ENCODE measurements at regions not wholly inside any gene's neighbourhood (a gene's known extent, or its start where the extent isn't known, plus 50 kb on each side); places are given as distances from the start of the nearest gene placed in this dataset.

DNA sequence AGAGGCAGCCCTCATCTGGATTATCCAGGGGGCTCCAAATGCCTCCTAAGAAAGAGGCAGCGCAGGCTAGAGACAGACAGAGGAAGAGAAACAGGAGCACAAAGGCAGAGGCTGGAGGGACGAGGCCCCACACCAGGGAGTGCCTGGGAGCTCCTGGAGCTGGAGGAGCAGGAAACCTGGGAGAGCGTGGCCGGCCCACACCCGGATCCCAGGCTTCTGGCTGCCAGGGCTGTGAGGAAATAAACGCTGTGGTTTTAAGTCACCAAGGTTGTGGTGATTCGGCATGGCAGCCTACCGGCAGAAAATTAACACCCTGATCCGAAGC, 165.5 kb downstream of the OLFM1 start:
- DNase-seq (ENCODE audit: low read depth) = no peak

DNA sequence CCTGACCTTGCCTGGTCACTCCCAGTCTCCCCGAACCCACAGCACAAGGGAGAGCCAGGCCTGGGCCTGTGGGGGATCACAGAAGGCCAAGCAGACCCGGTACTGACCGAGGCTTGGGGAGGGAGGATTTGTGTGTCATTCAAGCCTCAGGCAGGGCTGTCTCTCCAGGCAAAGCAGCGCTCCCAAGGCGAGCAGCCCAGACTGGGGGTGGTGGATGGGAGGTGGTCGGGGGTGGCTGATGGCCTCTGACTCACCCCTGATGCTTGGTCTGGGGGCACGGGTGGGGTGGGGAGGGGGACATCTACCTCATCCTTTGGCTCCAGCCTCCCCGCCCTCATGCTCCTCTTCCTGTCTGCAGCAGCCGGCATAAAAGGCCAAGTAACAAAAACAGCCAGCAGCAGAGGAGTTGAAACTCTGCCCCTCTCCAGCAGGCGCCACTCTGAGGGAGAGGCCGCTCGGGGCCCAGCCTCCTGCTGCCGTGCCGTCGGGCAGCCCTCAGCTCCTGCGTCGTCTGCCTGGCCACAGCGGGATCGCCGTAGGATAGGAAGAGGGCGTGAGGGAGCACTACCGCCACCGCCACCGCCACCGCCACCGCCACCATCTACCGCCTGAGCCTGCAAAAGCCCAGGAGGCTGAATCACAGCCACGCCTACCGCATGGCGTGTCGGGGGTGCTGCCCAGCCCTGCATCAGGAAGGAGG, 166.0 kb downstream of the OLFM1 start:
- DNase-seq (ENCODE audit: low read depth) = no peak

DNA sequence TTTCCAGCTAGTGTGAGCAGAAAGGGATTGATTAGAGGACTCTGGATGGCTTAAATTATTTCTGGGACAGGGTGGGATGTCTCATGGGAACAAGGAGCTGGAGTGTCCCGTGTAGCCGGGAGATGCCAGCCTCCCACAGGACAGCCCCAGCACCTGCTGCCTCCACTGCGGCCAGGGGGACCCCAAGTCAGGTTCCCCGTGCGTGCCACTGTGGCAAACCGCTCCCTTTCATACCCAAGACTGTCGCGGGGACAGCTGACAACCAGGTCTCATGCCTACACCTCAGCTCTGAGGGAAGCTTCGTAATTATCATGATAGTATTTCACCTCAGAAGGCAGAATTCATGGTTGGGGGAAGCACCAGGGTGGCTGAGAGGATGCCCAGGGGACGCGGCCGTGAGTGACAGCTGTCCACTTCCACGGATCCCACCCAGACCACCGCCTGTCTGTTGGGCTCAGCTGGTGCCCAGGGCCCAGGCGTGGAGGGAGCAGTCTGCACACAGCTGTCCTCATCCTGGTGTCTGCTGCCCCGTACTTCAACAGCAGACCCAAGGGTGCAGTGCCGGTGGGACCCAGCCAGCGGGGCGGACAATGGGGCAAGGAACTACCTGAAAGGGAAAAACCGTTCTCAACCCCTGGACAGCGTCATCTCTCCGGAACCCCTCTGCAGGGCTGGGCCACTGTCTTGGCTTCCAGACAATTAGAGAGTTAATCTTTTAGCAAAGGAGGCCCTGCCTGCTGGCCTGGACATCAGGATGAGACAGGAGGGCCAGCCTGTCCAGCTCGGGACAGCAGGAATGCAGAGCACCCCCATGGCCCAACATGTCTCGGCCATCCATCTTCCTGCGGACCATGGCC, 166.9 kb downstream of the OLFM1 start:
- no peak for DNase-seq (ENCODE audit: low read depth)

DNA sequence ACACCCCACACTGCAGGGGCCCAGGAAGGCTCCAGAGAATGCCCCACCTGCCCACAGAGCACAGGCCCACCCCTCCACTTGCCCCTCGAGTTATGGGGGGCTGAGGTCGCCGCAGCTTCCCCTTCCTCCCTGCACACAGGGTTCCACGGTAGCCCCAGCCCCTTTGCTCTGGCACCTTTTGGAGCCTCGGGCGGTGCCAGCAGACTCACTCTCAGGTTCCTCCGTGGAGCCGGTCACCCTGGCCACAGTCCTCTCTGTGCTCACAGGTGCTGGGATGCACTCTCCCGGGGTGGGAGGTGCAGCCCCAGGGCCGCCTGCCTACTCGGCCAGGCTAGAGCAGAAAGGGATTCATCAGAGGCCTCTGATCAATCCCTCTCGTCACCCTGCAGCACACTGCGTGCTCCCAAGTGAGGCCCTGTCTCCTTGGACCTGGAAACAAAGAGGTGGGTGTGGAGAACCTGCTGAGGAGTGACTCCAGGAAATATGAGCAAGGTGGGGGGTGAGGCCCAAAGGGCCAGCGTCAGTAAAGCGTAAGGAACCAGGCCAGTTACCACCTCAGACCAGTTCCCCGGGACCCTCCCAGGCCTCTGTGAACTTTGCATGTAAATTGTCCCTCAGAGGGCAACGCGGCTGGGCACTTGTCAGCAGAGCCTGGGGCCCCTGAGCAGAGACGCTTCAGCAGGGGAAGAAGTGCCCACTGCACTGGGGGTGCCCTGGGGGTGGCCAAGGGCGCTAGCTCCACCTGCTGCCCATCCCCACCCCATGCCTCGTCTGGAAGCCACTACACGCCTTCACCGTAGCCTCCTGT, 167.8 kb downstream of the OLFM1 start:
- no peak for DNase-seq (ENCODE audit: low read depth)

DNA sequence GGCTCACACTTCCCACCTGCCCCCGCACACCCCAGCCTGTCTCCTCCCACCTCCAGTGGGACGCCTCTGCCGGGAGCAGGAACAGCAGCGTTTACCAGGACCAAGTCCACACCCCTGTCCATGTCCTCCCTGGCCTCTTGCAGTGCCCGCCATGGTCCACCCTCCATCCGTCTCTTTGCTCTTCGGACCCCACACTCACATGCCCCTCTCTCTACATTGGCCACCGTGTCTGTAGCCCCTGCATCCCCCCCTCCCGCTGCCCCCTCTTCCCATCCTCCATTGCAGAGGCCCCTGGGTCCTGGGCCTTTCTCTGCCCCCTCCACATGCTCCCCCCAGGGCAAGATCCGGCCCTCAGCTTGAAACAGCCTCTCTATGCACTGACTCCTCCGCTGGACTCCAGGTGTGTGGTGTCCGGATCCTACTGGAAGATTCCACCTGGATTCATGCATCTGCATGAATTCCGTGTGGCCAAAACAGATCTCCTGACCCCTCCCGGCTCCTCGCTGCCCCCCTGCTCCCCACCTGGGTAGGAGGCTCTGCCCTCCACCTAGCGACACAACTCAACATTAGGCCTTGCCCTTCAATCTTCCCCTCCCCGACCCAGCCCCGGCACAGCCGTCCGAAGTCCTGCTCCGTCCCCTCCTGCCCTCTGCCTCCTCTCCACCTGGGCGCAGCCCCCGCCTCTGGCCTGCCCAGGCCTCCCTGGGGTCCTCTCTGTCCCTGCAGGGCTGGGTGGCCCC, 168.5 kb downstream of the OLFM1 start:
- no peak for DNase-seq (ENCODE audit: low read depth)

DNA sequence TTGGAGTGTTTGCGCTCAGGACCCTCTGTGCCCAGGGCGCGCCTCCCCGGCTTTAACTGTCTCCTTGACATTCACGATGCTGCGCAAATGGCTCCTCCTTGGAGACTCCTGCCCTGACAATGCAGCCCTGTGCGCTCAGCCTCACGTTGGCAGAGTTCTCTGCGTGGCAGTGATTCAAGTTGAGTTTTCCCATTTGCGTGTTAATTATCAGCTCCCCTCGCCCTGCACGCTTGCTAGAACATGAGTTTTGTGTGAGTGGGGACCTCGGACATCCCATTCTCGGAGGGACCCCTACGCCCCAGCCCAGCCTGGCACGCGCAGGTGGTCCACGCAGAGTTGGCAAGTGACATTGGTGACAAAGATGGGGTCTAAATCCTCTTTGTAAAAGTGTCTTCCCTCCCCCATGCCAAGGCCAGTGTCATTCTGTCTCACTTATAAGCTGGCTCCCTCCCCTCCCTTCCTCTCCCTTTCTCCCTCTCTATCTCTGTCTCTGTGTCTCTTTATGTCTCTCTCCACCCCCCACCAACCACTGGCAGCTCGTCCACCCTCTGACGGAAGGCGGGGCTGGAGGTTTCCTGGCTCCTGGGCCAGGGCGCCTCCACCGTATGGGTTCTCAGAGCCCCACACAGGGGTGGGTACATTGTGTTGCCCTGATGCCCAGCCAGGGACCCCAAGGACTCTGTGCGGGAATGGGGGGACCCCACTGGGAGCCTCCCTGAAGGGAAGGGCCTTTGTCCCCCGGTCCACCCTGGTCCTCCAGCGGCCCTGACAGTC, 169.3 kb downstream of the OLFM1 start:
- no peak for DNase-seq (ENCODE audit: low read depth)

DNA sequence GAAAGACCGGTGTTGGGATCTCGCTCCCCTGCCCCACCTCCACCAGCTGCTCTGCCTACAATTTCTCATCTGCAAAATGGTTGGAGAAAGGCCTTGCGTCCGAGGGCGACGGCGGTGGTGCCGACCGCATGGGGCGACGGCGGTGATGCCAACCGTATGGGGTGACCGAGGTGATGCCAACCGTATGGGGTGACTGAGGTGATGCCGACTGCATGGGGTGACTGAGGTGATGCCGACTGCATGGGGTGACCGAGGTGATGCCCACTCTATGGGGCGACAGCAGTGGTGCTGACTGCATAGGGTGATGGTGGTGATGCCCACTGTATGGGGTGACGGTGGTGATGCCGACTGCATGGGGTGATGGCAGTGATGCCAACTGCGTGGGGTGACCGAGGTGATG, 171.0 kb downstream of the OLFM1 start:
- DNase-seq (ENCODE audit: low read depth) = no peak

DNA sequence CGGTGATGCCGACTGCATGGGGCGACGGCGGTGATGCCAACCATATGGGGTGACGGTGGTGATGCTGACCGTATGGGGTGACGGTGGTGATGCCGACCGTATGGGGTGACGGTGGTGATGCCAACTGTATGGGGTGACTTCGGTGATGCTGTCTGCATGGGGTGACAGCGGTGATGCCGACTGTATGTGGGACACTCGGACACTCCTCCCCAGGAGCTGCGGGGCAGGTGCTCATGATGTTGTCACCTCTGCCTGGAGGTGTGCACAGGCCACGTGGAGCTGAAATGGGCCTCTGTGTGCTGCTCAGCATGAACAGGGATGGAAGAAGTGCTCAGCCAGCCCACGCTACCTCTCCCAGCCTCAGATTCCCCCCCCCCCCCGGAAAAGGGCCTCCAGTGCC, 171.8 kb downstream of the OLFM1 start:
- no peak for DNase-seq (ENCODE audit: low read depth)

DNA sequence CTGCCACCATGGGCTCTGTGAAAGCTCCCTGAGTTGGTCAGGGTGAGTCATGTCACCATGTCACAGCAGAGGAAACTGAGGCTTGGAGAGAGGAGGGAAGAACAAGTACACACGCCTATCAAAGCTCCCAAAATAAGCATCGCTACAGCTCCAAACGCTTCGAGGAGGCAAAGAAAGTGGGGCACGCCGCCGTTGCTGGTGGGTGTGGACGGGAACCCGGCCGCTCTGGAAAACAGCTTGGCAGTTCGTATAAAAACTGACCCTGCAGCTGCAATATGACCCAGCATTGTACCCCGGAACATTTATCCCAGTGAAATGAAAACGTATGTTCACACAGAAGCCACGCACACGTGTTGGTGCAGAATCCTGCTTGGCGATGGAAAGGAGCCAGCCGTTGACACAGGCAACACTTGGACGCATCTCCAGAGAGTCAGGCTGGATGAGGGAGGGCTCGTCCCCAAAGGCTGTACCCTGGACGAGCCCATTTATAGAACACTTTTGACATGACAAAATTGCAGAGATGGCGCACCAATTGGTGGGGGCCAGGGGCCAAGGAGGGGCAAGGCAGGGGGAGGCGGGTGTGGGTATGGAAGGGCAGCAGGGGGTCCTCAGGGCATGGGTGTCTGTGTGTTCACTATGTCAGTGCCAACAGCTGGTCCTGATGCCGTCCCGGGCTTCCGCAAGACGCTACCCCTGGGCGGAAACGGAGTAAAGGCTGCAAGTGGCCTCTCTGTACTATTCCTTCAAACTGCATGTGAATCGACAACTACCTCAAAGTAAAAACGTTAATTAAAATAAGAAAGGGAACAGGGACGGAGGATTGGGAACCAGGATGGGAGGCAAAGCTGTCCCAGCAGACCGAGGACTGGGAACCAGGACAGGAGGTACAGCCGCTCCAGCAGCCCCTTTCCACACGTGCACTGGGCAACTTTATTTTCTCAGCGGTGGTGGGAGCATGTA, 173.0 kb downstream of the OLFM1 start:
- DNase-seq (ENCODE audit: low read depth) = no peak

DNA sequence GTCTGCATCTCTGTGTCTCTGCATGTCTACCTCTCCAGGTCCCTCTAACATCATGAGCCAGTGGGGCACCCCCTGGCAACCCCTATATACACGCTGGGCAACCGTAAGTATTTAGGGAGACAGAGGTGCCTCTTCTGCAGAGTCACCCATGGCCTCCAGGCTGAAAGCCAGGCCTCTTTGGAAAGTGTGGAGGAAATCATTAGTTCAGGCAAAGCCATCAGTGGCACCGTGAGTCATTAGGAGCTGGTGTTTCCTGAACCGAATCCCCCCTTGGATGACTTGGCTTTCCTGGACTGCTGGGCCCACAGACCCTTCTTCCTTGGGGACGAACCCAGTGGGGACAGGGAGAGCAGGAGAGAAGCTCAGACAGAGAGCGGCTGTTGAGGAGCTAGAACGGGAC, 174.8 kb downstream of the OLFM1 start:
- DNase-seq (ENCODE audit: low read depth) = no peak

DNA sequence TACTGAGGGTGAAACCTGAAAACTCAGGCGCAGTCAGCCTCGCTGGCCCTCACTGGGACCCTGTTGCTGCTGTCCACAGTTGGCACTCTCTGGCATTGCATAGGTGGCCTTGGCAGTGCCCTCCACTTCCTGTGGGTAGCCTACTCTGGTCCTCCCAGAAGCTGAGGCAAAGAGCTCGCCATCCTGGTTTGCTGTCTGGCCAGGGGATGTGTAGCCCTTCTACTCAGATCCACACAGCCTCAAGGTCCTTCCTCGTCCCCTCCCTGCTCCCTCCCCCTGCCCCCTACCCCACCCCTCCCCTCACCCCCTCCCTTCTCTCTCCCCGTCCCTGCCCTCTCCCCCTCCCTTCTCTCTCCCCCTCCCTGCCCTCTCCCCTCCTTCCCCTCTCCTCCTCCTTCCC, 176.0 kb downstream of the OLFM1 start:
- no peak for DNase-seq (ENCODE audit: low read depth)

DNA sequence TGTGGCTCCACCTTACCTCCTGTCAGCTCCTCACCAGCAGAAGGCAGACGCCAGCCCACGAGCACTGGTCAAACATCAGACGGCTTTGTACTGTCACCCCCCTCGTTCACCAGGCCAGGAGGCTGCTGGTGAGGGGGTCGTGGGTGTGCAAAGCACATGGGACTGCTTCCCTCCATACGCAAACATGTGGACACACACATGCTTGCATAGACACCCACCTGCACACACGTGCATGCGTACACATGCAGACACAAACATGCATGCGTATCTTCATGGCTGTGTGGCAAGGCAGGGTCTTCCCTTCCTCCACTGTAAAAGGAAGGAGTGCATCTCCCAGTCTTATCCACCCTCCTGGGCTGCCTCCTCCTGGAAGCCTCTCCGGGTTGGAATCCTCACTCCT, 178.5 kb downstream of the OLFM1 start:
- no peak for DNase-seq (ENCODE audit: low read depth)

DNA sequence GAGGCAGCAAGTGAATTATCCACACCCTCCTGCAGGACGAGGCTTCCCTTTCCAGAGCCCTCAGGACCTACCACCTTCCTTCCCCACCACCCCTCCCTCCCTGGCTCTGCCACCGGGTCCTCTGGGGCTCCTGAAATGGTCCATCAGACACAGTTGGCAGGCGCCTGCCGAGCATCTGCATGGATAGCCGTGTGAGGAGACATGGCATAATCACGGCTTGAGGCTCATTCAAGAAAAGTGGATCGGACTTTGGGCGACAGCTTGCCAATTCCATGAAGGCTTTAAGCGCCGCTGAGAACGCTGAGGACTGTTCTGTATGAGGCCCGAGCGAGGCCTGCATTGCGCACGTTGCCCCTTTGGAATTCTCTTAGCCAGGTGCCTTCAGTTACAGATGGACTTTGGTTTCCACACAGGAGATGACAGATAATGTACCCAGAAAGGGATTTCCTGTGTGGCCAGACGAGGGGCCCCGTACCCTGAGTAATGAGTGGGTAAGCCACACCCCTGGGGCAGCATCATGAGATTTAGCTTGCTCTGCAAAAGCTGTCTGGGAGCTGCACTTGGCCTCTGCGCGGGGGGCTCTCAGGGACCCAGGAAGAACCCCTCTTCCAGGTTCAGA, 179.8 kb downstream of the OLFM1 start:
- no peak for DNase-seq (ENCODE audit: low read depth)

DNA sequence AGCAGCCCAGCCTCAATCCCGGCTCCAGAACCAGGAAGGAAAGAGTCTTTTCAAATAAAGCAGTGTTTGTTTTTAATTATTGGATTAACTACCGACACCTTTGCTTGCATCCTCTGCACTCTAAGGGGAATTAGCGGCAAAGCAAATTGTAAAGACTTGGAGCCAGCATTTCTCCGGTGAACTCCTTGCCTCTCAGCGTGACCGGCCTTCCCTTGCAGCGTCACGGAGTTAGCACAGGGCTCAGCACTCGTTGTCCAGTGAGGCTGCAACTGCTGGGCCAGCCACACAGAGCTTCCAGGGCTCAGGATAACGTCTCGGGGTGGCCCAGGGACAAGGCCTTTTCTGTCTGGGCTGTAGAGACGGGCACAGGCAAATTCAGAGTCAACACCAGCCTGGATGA, 180.6 kb downstream of the OLFM1 start:
- DNase-seq (ENCODE audit: low read depth) = no peak

DNA sequence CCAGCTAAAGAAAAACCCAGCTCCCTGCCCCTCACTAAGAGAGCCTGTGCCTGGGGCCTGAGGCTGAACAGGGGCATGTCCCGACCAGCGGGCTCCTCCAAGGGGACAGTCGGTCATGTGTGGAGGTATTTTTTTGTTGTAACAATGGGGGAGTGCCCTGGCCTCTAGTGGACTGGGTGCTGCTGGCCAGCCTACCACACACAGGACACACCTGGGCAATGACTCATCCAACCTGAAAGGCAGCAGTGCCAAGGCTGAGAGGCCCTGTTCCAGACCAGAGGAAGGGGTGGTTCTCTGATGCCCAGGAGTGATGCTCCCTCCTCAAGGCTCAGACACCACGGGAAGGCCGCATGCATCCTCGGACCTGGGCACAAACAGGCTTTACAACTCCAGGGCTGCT, 181.5 kb downstream of the OLFM1 start:
- DNase-seq (ENCODE audit: low read depth) = no peak

DNA sequence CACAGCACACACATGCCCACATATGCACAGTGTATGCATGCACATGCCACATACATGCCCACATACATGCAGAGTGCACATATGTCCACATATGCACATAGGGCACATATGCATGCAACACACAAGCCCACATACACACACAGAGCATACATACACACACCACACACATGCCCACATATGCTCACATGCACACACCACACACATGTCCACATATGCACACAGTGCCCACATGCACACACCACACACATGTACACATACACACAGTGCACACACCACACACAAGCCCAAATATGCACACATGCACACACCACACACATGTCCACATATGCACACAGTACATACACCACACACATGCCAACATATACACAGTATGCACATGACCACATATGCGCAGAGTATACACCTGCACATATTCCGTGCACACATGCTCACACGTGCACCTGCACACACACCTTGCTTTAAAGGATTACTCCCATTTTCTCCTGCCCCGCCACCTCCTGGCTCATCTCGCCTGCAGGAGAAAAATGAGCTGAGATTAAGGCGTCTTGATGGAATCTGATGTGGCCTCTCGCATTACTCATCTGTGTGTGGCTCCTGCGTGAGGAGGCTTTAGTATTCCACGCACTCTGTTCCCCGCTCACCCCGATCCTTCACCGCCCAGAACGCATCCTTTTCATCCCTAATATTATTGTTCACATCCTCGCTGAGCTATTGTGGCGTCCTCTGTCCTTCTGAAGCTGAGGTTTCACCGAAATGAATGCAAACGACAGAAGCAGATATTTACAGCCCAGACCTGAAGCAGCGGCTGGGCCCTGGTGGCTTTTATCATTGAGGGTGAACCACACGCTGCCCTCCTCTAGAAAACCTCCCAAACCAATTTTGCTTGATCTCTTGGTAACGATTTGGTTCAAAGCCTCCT, 182.7 kb downstream of the OLFM1 start:
- DNase-seq (ENCODE audit: low read depth) = no peak

DNA sequence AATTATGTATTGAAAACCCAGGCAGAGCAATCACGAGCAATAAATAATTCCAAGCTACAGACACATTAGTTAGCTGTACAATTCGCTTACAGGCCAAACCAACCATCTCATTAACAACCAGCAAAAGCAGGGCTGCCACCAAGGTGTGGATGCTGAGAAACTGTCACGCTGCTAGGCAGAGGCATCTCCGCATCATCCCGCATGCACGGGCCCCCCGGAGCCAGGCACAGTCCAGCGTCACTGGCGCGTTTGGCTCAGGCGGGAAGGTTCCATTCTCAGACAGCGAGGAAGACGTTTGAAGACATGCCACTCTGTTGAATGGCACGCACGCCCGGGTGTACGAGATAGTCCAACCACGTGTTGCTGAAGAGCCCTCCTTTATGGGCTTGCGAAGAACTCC, 184.0 kb downstream of the OLFM1 start:
- no peak for DNase-seq (ENCODE audit: low read depth)

DNA sequence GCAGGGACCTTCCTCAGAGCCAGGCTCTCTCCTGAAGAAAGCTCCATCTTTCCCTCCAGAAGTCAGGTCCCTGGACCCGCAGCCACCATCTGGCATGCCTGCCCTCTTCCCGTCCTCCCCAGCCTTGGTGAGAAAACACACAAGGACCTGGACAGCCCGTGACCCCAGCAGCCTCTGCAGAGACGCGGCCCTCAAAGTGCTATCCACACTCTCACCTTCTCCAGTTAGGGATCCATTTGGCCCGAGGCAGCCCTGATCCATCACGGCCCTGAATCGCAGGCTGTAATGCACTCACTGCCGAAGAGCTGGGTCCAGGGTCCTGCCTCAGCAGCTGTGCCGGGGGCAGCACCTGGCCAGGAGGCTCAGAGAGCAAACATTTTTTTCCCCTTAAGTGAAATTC, 185.1 kb downstream of the OLFM1 start:
- no peak for DNase-seq (ENCODE audit: low read depth)

DNA sequence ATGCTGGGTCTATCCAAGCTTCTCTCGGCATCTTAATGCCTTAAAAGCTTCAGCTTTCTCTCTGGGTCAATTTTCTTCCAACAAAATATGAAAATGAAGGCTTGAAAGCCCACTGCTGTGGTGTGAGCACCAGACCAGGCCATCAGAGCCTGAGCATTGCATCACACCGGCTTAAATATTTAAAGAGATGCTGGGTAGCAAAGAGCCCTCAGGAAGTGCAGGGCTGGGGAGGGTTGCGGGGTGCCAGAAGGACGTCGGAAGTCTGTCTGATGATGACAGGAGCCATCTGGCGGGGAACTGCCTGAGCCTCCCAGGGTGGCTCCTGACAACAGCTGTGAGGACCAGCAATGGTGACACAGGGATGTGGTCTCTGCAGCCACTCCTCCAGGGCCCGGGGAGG, 185.5 kb downstream of the OLFM1 start:
- DNase-seq (ENCODE audit: low read depth) = no peak

Measured in activated T-cell treated with anti-CD3 and anti-CD28 coated beads for 48 hours (primary cell).